ENCODE measurements at regions not wholly inside any gene's neighbourhood (a gene's known extent, or its start where the extent isn't known, plus 50 kb on each side); places are given as distances from the start of the nearest gene placed in this dataset.

- Histone ChIP-seq H3K23me2 (ENCODE audit: insufficient read length, low read depth, low read length, poor library complexity, severe bottlenecking) (no peaks in the 10 kb centered on the region), H3K27ac (ENCODE audit: insufficient read length, low read depth, low read length) (no peak overlapping the region), H2BK20ac (ENCODE audit: low read depth, low read length, poor library complexity, severe bottlenecking) (no peak overlapping the region), H3K27me3 (ENCODE audit: insufficient read depth, low read length) (no peaks in the 10 kb centered on the region), H2AFZ (ENCODE audit: low read length) (no peak overlapping the region), H3K4me1 (ENCODE audit: insufficient read depth, low read length) (peaks cover 3% of the 10 kb centered on the region; the same call in 1 of the 2 replicates), H2BK5ac (ENCODE audit: insufficient read length, low read length) (no peak overlapping the region), H2BK15ac (ENCODE audit: low read depth, low read length) (no peak overlapping the region), H3K79me2 (ENCODE audit: insufficient read depth, low read length) (no peaks in the 10 kb centered on the region), H2BK12ac (ENCODE audit: insufficient read length, low read depth, low read length) (no peak overlapping the region), H3K18ac (ENCODE audit: insufficient read length, low read depth, low read length) (no peak overlapping the region), H3K9ac (ENCODE audit: extremely low read depth, insufficient read length, low read length) (no peak overlapping the region), H4K8ac (replicated peaks; ENCODE audit: insufficient read length, low read depth, low read length) (no peak overlapping the region), H4K91ac (ENCODE audit: insufficient read length, low read depth, low read length) (no peak overlapping the region), H3K23ac (ENCODE audit: insufficient read length, low read depth, low read length) (no peak overlapping the region), H3K9me3 (ENCODE audit: control insufficient read depth, low read depth, low read length) (peaks cover 10% of the 10 kb centered on the region), H3K4ac (ENCODE audit: low read depth, low read length) (no peak overlapping the region), H3K14ac (ENCODE audit: insufficient read depth, low read length) (no peak overlapping the region), H4K5ac (ENCODE audit: insufficient read length, low read depth, low read length) (no peak overlapping the region), H3K4me2 (ENCODE audit: insufficient read depth, insufficient read length, low read length) (no peak overlapping the region), H3K56ac (ENCODE audit: insufficient read length, low read depth, low read length) (no peak overlapping the region), H2AK5ac (ENCODE audit: insufficient read length, low read length) (no peak overlapping the region), H3T11ph (ENCODE audit: low read length) (no peak overlapping the region), H2BK120ac (ENCODE audit: low read depth, low read length, poor library complexity, severe bottlenecking) (no peak overlapping the region), H3K79me1 (ENCODE audit: insufficient read depth, low read depth, low read length, poor library complexity, severe bottlenecking) (no peaks in the 10 kb centered on the region), H4K20me1 (ENCODE audit: control insufficient read depth, insufficient read depth, insufficient read length) (no peaks in the 10 kb centered on the region)
- Mint-ChIP-seq H3K9me3 (peaks cover 18 to 22% of the 10 kb centered on the region in 2 experiments), H3K27ac (no peak overlapping the region), H3K4me1 (peaks cover 8 to 12% of the 10 kb centered on the region in 2 experiments), H3K27me3 (ENCODE audit: low read depth) (no peaks in the 10 kb centered on the region), H3K4me3 (no peak overlapping the region), H3K36me3 (ENCODE audit: insufficient read depth in 1 of 3, low read depth in 3 of 3) (peaks cover 8 to 18% (median 17%) of the 10 kb centered on the region in 3 experiments; a peak in 6 of 7 replicates)
- TF ChIP-seq, protein P1, sequence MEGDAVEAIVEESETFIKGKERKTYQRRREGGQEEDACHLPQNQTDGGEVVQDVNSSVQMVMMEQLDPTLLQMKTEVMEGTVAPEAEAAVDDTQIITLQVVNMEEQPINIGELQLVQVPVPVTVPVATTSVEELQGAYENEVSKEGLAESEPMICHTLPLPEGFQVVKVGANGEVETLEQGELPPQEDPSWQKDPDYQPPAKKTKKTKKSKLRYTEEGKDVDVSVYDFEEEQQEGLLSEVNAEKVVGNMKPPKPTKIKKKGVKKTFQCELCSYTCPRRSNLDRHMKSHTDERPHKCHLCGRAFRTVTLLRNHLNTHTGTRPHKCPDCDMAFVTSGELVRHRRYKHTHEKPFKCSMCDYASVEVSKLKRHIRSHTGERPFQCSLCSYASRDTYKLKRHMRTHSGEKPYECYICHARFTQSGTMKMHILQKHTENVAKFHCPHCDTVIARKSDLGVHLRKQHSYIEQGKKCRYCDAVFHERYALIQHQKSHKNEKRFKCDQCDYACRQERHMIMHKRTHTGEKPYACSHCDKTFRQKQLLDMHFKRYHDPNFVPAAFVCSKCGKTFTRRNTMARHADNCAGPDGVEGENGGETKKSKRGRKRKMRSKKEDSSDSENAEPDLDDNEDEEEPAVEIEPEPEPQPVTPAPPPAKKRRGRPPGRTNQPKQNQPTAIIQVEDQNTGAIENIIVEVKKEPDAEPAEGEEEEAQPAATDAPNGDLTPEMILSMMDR (conservative IDR thresholded peaks at IDR 0.05) = no peak
- no CpG with 5 or more reads among the region's 7 CpGs for WGBS (ENCODE audit: extremely low coverage, insufficient read length, low lambda C conversion rate)
- no peak for DNase-seq
Observed at GRCh38 chr4:13797061-13797460, 169.5 kb upstream of the BOD1L1 start.

Data from H9 (cell line).